Stimulated activated naive CD8-positive, alpha-beta T cell treated with anti-CD3 and anti-CD28 coated beads, Interleukin-15, amount 100 ng/mL, for 72 hours (primary cell): ENCODE measurements at regions not wholly inside any gene's neighbourhood (a gene's known extent, or its start where the extent isn't known, plus 50 kb on each side); places are given as distances from the start of the nearest gene placed in this dataset.

ENCODE experiments used
- ATAC-seq: fragments of 150-1000 bp; cut with Tn5 transposase; 2 replicates; pipeline ENCODE4 v1.10.0; 2021; ENCODE audit warnings: mild to moderate bottlenecking, moderate library complexity
- DNase-seq, 2 donors: peaks; one replicate each; pipeline ENCODE4 v3.0.0; 2021 to 2022
- H3K27ac Mint-ChIP-seq, 2 donors: one replicate each; pipeline ENCODE4 v1.8.0; 2022; ENCODE audit warnings: mild to moderate bottlenecking in 2 of 2, mixed read lengths in 2 of 2, moderate library complexity in 2 of 2
- H3K27me3 Mint-ChIP-seq: one replicate; pipeline ENCODE4 v1.8.0; 2022; ENCODE audit warnings: mixed read lengths
- H3K4me1 Mint-ChIP-seq: one replicate; pipeline ENCODE4 v1.8.0; 2022; ENCODE audit warnings: mild to moderate bottlenecking, mixed read lengths
- H3K4me3 Mint-ChIP-seq, 2 donors: one replicate each; pipeline ENCODE4 v1.8.0; 2022; ENCODE audit warnings: mild to moderate bottlenecking in 2 of 2, mixed read lengths in 2 of 2, moderate library complexity in 1 of 2
- H3K9me3 Mint-ChIP-seq, 2 donors: one replicate each; pipeline ENCODE4 v1.8.0; 2022; ENCODE audit warnings: mixed read lengths in 2 of 2

GRCh38 chr6:81826784-81827183 is 74.3 kb upstream of the TENT5A start:
- Mint-ChIP-seq H3K27me3 (peaks cover 10% of the 10 kb centered on the region), H3K27ac (no peak overlapping the region), H3K9me3 (peaks cover 0 to 13% of the 10 kb centered on the region in 2 donors), H3K4me1 (no peaks in the 10 kb centered on the region), H3K4me3 (no peak overlapping the region)
- ATAC-seq = no peak
- no peak for DNase-seq

- ATAC-seq (no peak), DNase-seq (no peak)
- Mint-ChIP-seq H3K27me3 (peaks cover 22% of the 10 kb centered on the region), H3K27ac (no peak overlapping the region), H3K4me1 (peaks cover 11% of the 10 kb centered on the region), H3K4me3 (no peak overlapping the region), H3K9me3 (peaks cover 0 to 13% of the 10 kb centered on the region in 2 donors)
Observed at GRCh38 chr6:81822568-81822967, 70.1 kb upstream of the TENT5A start.

GRCh38 chr6:81821449-81821848 is 69.0 kb upstream of the TENT5A start:
- Mint-ChIP-seq H3K4me1 (peaks cover 11% of the 10 kb centered on the region), H3K9me3 (peaks cover 0 to 10% of the 10 kb centered on the region in 2 donors), H3K27ac (no peak overlapping the region), H3K4me3 (no peak overlapping the region), H3K27me3 (peaks cover 22% of the 10 kb centered on the region)
- DNase-seq = no peak
- ATAC-seq = no peak

GRCh38 chr6:81820980-81821379 is 68.5 kb upstream of the TENT5A start:
- peaks cover 0 to 6% of the 10 kb centered on the region in 2 donors for H3K9me3 Mint-ChIP-seq

DNA sequence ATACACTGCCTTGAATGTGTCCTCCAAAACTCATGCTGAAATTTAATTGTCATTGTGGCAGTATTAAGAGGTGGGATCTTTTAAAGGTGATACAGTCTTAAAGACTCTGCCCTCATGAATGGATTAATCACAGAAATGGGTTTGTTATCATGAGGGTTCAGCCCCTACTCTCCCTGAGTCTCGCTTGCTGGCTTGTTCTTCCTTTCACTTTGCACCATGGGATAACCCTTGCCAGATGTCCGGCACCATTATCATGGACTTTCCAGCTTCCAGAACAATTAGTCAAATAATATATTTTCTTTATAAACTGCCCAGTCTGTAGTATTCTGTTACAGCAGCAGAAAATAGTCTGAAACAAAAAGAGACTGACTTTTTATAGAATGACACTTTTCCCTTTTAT is 67.9 kb upstream of the TENT5A start:
- Mint-ChIP-seq H3K27me3 (peaks cover 22% of the 10 kb centered on the region), H3K9me3 (peaks cover 0 to 6% of the 10 kb centered on the region in 2 donors), H3K4me3 (no peak overlapping the region), H3K27ac (no peak overlapping the region), H3K4me1 (peaks cover 11% of the 10 kb centered on the region)
- DNase-seq (no peak), ATAC-seq (no peak)

More at GRCh38 chr6:81820980-81821379, 68.5 kb upstream of the TENT5A start:
- ATAC-seq (no peak), DNase-seq (no peak)
- H3K27me3 Mint-ChIP-seq = peaks cover 22% of the 10 kb centered on the region
- no peak overlapping the region for H3K27ac Mint-ChIP-seq
- no peak overlapping the region for H3K4me3 Mint-ChIP-seq
- H3K4me1 Mint-ChIP-seq = peaks cover 11% of the 10 kb centered on the region

GRCh38 chr6:81819767-81820166 is 67.3 kb upstream of the TENT5A start:
- no peak overlapping the region for H3K4me3 Mint-ChIP-seq
- no peak for ATAC-seq

GRCh38 chr6:81818901-81819361 is 66.5 kb upstream of the TENT5A start:
- Mint-ChIP-seq H3K4me1 (peaks cover 11% of the 10 kb centered on the region), H3K9me3 (peaks cover 0 to 1% of the 10 kb centered on the region in 2 donors), H3K4me3 (no peak overlapping the region), H3K27ac (no peak overlapping the region), H3K27me3 (peaks cover 16% of the 10 kb centered on the region)
- DNase-seq = no peak
- no peak for ATAC-seq

More at GRCh38 chr6:81819767-81820166, 67.3 kb upstream of the TENT5A start:
- H3K4me1 Mint-ChIP-seq = peaks cover 11% of the 10 kb centered on the region
- peaks cover 22% of the 10 kb centered on the region for H3K27me3 Mint-ChIP-seq
- no peak overlapping the region for H3K27ac Mint-ChIP-seq
- peaks cover 0 to 6% of the 10 kb centered on the region in 2 donors for H3K9me3 Mint-ChIP-seq
- DNase-seq = no peak

DNA sequence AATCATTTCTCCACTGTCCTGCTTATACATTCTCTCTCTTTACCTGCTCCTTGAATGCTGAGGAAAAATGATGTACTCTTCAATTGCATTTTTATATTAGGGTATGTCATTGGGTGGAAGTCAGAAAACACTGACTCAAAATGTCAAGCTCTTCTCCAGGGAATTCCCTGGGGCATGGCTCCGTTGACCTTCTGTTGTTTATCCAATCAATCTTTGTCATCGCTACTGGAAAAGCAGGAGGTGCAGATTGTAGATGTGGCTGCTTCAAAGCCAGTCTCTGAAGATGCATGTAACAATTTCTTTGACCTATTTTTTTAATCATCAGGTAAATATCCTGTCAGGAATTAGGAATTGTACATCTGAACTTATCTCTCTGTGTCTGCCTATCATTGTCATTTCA is 63.9 kb upstream of the TENT5A start:
- Mint-ChIP-seq H3K4me3 (no peak overlapping the region), H3K27me3 (peaks cover 28% of the 10 kb centered on the region), H3K27ac (no peak overlapping the region), H3K9me3 (no peaks in the 10 kb centered on the region), H3K4me1 (peaks cover 11% of the 10 kb centered on the region)
- ATAC-seq (no peak), DNase-seq (no peak)

DNA sequence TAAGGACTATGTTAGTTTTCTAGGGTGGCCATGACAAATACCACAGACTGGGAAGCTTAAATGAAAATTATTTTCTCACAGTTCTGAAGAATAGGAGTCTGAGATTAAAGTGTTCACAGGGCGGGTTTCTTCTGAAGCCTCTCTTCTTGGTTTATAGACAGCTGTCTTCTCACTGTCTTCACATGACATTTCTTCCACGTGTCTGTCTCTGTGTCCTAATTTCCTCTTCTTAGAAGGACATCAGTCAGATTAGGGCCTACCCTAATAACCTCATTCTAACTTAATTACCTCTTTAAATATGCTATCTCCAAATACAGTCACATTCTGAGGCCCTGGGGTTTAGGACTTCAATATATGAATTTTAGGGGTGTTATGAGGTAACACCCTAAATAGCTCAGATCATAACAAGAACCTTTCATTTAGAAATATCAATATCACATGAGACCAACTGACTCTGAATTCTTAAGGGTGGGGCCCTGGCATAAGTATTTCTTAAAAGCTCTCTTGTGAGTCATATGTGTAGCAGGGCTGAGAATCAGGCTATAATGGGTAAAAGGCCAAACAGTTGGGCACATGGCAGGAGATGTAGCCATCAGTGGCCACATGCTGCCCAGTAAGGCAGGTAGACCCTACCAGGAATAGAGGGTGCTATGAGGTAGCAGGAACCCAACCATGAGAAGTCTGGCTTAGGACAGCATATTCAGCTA is 62.0 kb upstream of the TENT5A start:
- H3K4me1 Mint-ChIP-seq = peaks cover 6% of the 10 kb centered on the region
- H3K9me3 Mint-ChIP-seq = no peaks in the 10 kb centered on the region
- H3K27me3 Mint-ChIP-seq = peaks cover 41% of the 10 kb centered on the region
- H3K27ac Mint-ChIP-seq = no peak overlapping the region
- H3K4me3 Mint-ChIP-seq = no peak overlapping the region
- no peak for ATAC-seq
- no peak for DNase-seq

GRCh38 chr6:81813305-81813704 is 60.8 kb upstream of the TENT5A start:
- H3K27ac Mint-ChIP-seq = no peak overlapping the region
- no peak overlapping the region for H3K4me3 Mint-ChIP-seq
- ATAC-seq (no peak), DNase-seq (no peak)
- no peaks in the 10 kb centered on the region for H3K4me1 Mint-ChIP-seq
- peaks cover 31% of the 10 kb centered on the region for H3K27me3 Mint-ChIP-seq
- H3K9me3 Mint-ChIP-seq = no peaks in the 10 kb centered on the region

- Mint-ChIP-seq H3K27me3 (peaks cover 29% of the 10 kb centered on the region), H3K9me3 (no peaks in the 10 kb centered on the region), H3K27ac (no peak overlapping the region), H3K4me3 (peak overlapping the region in 1 of 2 donors; percentile 5), H3K4me1 (no peaks in the 10 kb centered on the region)
- ATAC-seq (no peak), DNase-seq (no peak)
Observed at GRCh38 chr6:81812401-81812800, 59.9 kb upstream of the TENT5A start.

DNA sequence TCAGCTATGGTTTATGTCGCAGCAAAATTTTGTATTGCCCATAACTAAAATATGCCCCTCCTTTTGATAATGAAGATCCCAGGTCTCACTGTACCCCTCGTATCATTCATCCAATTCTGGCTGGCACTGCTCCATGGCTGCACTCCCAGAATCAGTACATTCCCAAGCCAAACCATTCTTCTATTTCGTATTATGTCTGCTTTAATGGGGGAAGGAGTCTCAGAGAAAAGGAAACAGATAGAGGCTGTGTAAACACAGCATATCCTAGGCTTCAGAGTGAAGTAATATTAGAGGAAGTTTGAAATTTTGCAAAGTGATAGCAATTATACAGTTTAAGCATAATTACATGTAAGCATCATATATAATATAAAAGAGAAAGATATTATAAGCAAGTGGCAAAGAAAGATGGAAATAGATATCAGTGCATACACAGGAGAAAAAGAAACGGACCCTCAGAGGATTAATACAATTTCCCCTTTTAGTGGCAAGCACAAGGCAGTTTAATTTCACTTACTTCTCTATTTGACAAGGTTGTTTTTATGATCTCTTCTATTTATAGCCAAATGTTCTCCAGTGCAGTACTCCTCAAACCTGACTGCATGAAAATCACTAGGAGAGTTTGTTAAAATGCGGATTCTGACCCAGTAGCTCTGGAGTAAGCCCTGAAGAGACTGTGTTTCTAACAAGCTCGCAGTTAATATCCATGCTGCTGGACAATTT is 56.5 kb upstream of the TENT5A start:
- ATAC-seq = no peak

GRCh38 chr6:81806793-81807565 is 54.5 kb upstream of the TENT5A start:
- DNase-seq (no peak), ATAC-seq (no peak)
- Mint-ChIP-seq H3K9me3 (no peaks in the 10 kb centered on the region), H3K27me3 (peaks cover 17% of the 10 kb centered on the region), H3K4me3 (no peak overlapping the region), H3K27ac (no peak overlapping the region), H3K4me1 (no peaks in the 10 kb centered on the region)

More for the DNA sequence above, 56.5 kb upstream of the TENT5A start:
- H3K9me3 Mint-ChIP-seq = no peaks in the 10 kb centered on the region
- no peak overlapping the region for H3K4me3 Mint-ChIP-seq
- H3K27ac Mint-ChIP-seq = no peak overlapping the region
- peaks cover 29% of the 10 kb centered on the region for H3K27me3 Mint-ChIP-seq
- no peaks in the 10 kb centered on the region for H3K4me1 Mint-ChIP-seq
- DNase-seq = no peak

DNA sequence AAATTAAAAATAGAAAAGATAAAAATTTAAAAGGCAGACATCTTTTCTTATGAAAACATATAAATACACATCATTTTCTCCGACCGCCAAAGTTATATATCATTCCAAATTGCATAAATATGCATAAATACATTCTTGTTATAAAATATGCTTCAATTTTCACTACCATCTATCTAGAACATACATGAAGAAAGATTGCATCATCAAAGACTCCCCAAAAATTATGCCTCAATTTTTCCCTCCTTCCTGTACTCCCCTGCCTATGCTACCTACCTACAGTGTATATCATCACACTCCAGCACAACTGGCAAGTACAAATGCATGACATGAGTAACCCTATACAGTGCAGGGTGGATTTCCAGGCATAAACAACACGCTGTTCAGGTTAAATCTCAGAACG is 49.9 kb upstream of the TENT5A start:
- peaks cover 6% of the 10 kb centered on the region for H3K27me3 Mint-ChIP-seq

More for the DNA sequence above, 49.9 kb upstream of the TENT5A start:
- no peak overlapping the region for H3K4me3 Mint-ChIP-seq
- no peak for DNase-seq
- ATAC-seq = no peak
- no peak overlapping the region for H3K27ac Mint-ChIP-seq
- no peaks in the 10 kb centered on the region for H3K4me1 Mint-ChIP-seq
- H3K9me3 Mint-ChIP-seq = no peaks in the 10 kb centered on the region
